SK-N-SH (cell line): ENCODE measurements at regions not wholly inside any gene's neighbourhood (a gene's known extent, or its start where the extent isn't known, plus 50 kb on each side); places are given as distances from the start of the nearest gene placed in this dataset.

Experiments
- CTCF ChIA-PET: fragments of 300-600, 350-600 bp; formaldehyde crosslinking; extraction: SDS; loops from one replicate; lab custom pipeline; 2021; lab: Yijun Ruan, JAX
- POLR2A ChIA-PET: fragments of 350-600 bp; sonication (Branson Sonifier 250); formaldehyde crosslinking; extraction: SDS; loops from one replicate; lab custom pipeline; 2020; ENCODE audit warnings: antibody characterized with exemption, inconsistent platforms; lab: Yijun Ruan, JAX
- DNase-seq: peaks from one replicate; pipeline ENCODE4 v3.0.0; 2012
- H2AFZ ChIP-seq: fragments of 200-600 bp; sonication (generic); 2 replicates; pipeline ENCODE4 v1.8.1; 2016; ENCODE audit warnings: antibody characterized with exemption, mild to moderate bottlenecking, low read depth
- H3F3A ChIP-seq: fragments of 200-600 bp; sonication (generic); replicated peaks from 2 replicates; pipeline ENCODE3; 2016; ENCODE audit warnings: antibody characterized with exemption, mild to moderate bottlenecking; ENCODE audit not compliant: insufficient read depth
- H3K27ac ChIP-seq, 2 experiments: fragments of 200-500 bp in 1 of 2; fragments of 200-600 bp in 1 of 2; sonication (Bioruptor generic) in 1 of 2; sonication (generic), shearing (Covaris generic) in 1 of 2; 2 replicates each; pipeline versions ENCODE4 v1.5.1 to v1.6.1; 2014 to 2016; ENCODE audit warnings: low read depth in 2 of 2, inconsistent platforms in 1 of 2, low read length in 1 of 2, mild to moderate bottlenecking in 1 of 2, mixed read lengths in 1 of 2
- H3K27me3 ChIP-seq: fragments of 200-600 bp; sonication (generic), shearing (Covaris generic); 2 replicates; pipeline ENCODE4 v1.6.1; 2016; ENCODE audit warnings: mixed run types; ENCODE audit not compliant: insufficient read depth
- H3K36me3 ChIP-seq, 2 experiments: fragments of 200-500 bp in 1 of 2; fragments of 200-600 bp in 1 of 2; sonication (Bioruptor generic) in 1 of 2; sonication (generic) in 1 of 2; replicated peaks in 1 of 2; 2 replicates each; pipeline versions ENCODE3 to v1.5.1; 2014 to 2016; ENCODE audit warnings: low read length in 1 of 2, mild to moderate bottlenecking in 1 of 2; ENCODE audit not compliant: insufficient read depth in 2 of 2, control insufficient read depth in 1 of 2
- H3K4me1 ChIP-seq, 2 experiments: fragments of 200-500 bp in 1 of 2; fragments of 200-600 bp in 1 of 2; sonication (Bioruptor generic) in 1 of 2; sonication (generic), shearing (Covaris generic) in 1 of 2; 2 replicates each; pipeline versions ENCODE4 v1.5.1 to v1.6.1; 2014 to 2016; ENCODE audit warnings: low read depth in 1 of 2, low read length in 1 of 2, mixed run types in 1 of 2; ENCODE audit not compliant: insufficient read depth in 2 of 2, control insufficient read depth in 1 of 2
- H3K4me2 ChIP-seq: fragments of 200-600 bp; sonication (generic), shearing (Covaris generic); 2 replicates; pipeline ENCODE4 v1.6.1; 2017; ENCODE audit warnings: mixed run types
- H3K4me3 ChIP-seq, 2 experiments: fragments of 200-500 bp in 1 of 2; fragments of 200-600 bp in 1 of 2; sonication (Bioruptor generic) in 1 of 2; sonication (generic), shearing (Covaris generic) in 1 of 2; 2 replicates each; pipeline versions ENCODE4 v1.5.1 to v1.8.1; 2014 to 2016; ENCODE audit warnings: low read depth in 2 of 2, inconsistent platforms in 1 of 2, low read length in 1 of 2, mild to moderate bottlenecking in 1 of 2, mixed read lengths in 1 of 2, moderate library complexity in 1 of 2
- H3K79me2 ChIP-seq: fragments of 200-600 bp; sonication (generic); 2 replicates; pipeline ENCODE4 v1.8.1; 2017; ENCODE audit warnings: mild to moderate bottlenecking; ENCODE audit not compliant: insufficient read depth
- H3K9ac ChIP-seq: fragments of 200-600 bp; sonication (generic); 2 replicates; pipeline ENCODE4 v1.6.1; 2017; ENCODE audit warnings: mixed run types
- H3K9me2 ChIP-seq: fragments of 200-600 bp; sonication (generic); 2 replicates; pipeline ENCODE4 v1.6.1; 2017; ENCODE audit warnings: mixed run types
- H3K9me3 ChIP-seq: fragments of 200-600 bp; sonication (generic); 2 replicates; pipeline ENCODE4 v1.6.1; 2017; ENCODE audit warnings: mixed run types, mild to moderate bottlenecking, moderate library complexity
- H4K20me1 ChIP-seq: fragments of 200-600 bp; sonication (generic); 2 replicates; pipeline ENCODE4 v1.6.1; 2017; ENCODE audit warnings: mild to moderate bottlenecking, mixed run types; ENCODE audit not compliant: insufficient read depth
- EZH2phosphoT487 ChIP-seq: fragments of 200-600 bp; sonication (generic); IDR thresholded peaks from 2 replicates; pipeline ENCODE4 v1.6.1; 2017; ENCODE audit warnings: low read depth, mixed run types, mild to moderate bottlenecking, antibody characterized with exemption, moderate library complexity, borderline replicate concordance
- FOSL2 ChIP-seq: IDR thresholded peaks from 2 replicates; pipeline ENCODE4 v1.4.0; 2012; ENCODE audit warnings: low read depth, mild to moderate bottlenecking, moderate library complexity, borderline replicate concordance
- FOXJ3 ChIP-seq: sonication (generic); formaldehyde crosslinking; IDR thresholded peaks from 2 replicates; pipeline ENCODE4 v1.5.1; 2020; ENCODE audit warnings: mild to moderate bottlenecking, missing genetic modification reagents
- JUND ChIP-seq: IDR thresholded peaks from 2 replicates; pipeline ENCODE4 v1.4.0; 2012
- NFIC ChIP-seq: IDR thresholded peaks from 2 replicates; pipeline ENCODE4 v1.4.0; 2012; ENCODE audit warnings: borderline replicate concordance
- PBX3 ChIP-seq: IDR thresholded peaks from 2 replicates; pipeline ENCODE4; 2012
- RCOR1 ChIP-seq: fragments of 150-350 bp; IDR thresholded peaks from 2 replicates; pipeline ENCODE4 v1.6.1; 2017; ENCODE audit warnings: antibody characterized with exemption, low read length
- RXRA ChIP-seq: IDR thresholded peaks from 2 replicates; pipeline ENCODE4 v1.4.0; 2012; ENCODE audit warnings: low read depth, mild to moderate bottlenecking, borderline replicate concordance
- SMC3 ChIP-seq: IDR thresholded peaks from 2 replicates; pipeline ENCODE4 v1.6.1; 2012; ENCODE audit warnings: low read depth, low read length, improper control_type of control experiment
- TAF1 ChIP-seq: IDR thresholded peaks from 2 replicates; pipeline ENCODE4 v1.6.1; 2012; ENCODE audit warnings: low read depth, mild to moderate bottlenecking, low read length, moderate library complexity, borderline replicate concordance
- USF1 ChIP-seq: IDR thresholded peaks from 2 replicates; pipeline ENCODE4 v1.4.0; 2012; ENCODE audit warnings: low read depth, borderline replicate concordance
- USF2 ChIP-seq: fragments of 150-350 bp; IDR thresholded peaks from 2 replicates; pipeline ENCODE4 v1.6.1; 2017; ENCODE audit warnings: antibody characterized with exemption, low read length, low read depth, borderline replicate concordance
- ZBTB33 ChIP-seq: IDR thresholded peaks from 2 replicates; pipeline ENCODE4 v1.4.0; 2012; ENCODE audit warnings: low read depth, borderline replicate concordance
- WGBS: methylation state at CpG from one replicate; pipeline ENCODE4 v1.1.6; 2017; ENCODE audit warnings: low lambda C conversion rate; 5-methylcytosine and 5-hydroxymethylcytosine counted together
- TF ChIP-seq, protein P1 (sequence below): IDR thresholded peaks from 2 replicates; pipeline ENCODE4 v1.6.1; 2012; ENCODE audit warnings: mild to moderate bottlenecking, low read depth, low read length, moderate library complexity

GRCh38 chr10:63922468-63923284, 401.5 kb downstream of the REEP3 start:
- no peaks in the 10 kb centered on the region for H3K79me2 ChIP-seq
- no peak for DNase-seq
- no peak overlapping the region for H3K4me2 ChIP-seq
- WGBS, result 28% methylated on average over 6 of the region's 6 CpGs
- no peak overlapping the region for H2AFZ ChIP-seq
- no peaks in the 10 kb centered on the region for H3K4me1 ChIP-seq
- peak overlapping the region in 1 of 2 experiments; percentile 27; a peak in 1 of 4 replicates for H3K27ac ChIP-seq
- H3K36me3 ChIP-seq, result no peaks in the 10 kb centered on the region
- ChIA-PET CTCF (no interaction called here), POLR2A (no interaction called here)
- H3K4me3 ChIP-seq, result no peak overlapping the region
- no peaks in the 10 kb centered on the region for H3K27me3 ChIP-seq
- H3K9me2 ChIP-seq, result no peaks in the 10 kb centered on the region
- H4K20me1 ChIP-seq, result no peaks in the 10 kb centered on the region
- H3F3A ChIP-seq, result no peaks in the 10 kb centered on the region
- no peak overlapping the region for H3K9ac ChIP-seq
- no peaks in the 10 kb centered on the region for H3K9me3 ChIP-seq
- TF ChIP-seq, protein P1, sequence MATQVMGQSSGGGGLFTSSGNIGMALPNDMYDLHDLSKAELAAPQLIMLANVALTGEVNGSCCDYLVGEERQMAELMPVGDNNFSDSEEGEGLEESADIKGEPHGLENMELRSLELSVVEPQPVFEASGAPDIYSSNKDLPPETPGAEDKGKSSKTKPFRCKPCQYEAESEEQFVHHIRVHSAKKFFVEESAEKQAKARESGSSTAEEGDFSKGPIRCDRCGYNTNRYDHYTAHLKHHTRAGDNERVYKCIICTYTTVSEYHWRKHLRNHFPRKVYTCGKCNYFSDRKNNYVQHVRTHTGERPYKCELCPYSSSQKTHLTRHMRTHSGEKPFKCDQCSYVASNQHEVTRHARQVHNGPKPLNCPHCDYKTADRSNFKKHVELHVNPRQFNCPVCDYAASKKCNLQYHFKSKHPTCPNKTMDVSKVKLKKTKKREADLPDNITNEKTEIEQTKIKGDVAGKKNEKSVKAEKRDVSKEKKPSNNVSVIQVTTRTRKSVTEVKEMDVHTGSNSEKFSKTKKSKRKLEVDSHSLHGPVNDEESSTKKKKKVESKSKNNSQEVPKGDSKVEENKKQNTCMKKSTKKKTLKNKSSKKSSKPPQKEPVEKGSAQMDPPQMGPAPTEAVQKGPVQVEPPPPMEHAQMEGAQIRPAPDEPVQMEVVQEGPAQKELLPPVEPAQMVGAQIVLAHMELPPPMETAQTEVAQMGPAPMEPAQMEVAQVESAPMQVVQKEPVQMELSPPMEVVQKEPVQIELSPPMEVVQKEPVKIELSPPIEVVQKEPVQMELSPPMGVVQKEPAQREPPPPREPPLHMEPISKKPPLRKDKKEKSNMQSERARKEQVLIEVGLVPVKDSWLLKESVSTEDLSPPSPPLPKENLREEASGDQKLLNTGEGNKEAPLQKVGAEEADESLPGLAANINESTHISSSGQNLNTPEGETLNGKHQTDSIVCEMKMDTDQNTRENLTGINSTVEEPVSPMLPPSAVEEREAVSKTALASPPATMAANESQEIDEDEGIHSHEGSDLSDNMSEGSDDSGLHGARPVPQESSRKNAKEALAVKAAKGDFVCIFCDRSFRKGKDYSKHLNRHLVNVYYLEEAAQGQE, result no peak
- TF ChIP-seq JUND, result no peak
- TF ChIP-seq RXRA, result no peak
- TF ChIP-seq TAF1, result no peak
- TF ChIP-seq PBX3, result no peak
- no peak for TF ChIP-seq EZH2phosphoT487
- no peak for TF ChIP-seq USF2
- no peak for TF ChIP-seq USF1
- TF ChIP-seq ZBTB33, result no peak
- no peak for TF ChIP-seq FOSL2
- TF ChIP-seq RCOR1, result no peak
- TF ChIP-seq NFIC, result no peak
- TF ChIP-seq FOXJ3 (CRISPR knock-in tag), result no peak
- TF ChIP-seq SMC3, result no peak
